ENCODE measurements at regions not wholly inside any gene's neighbourhood (a gene's known extent, or its start where the extent isn't known, plus 50 kb on each side); places are given as distances from the start of the nearest gene placed in this dataset.

DNA sequence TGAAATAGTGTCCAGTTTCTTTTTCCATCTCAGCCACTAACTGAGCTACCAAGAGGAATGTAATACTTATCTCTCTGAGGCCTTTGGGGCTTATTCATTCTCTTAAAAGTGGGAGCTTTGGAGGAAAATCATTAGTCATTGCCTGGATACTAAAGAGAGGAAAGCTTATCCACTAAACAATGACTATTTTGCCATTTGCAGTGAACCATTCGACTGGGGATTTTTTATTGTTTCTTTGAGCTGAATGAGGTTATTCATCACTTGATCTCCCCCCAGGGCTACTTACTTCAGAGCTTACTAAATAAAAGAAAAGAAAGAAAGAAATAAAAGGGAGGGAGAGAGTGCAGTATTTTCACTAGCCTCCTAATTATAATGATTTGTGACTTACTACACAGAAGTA, 1329.5 kb upstream of the TENM3 start:
- no peak for DNase-seq

DNA sequence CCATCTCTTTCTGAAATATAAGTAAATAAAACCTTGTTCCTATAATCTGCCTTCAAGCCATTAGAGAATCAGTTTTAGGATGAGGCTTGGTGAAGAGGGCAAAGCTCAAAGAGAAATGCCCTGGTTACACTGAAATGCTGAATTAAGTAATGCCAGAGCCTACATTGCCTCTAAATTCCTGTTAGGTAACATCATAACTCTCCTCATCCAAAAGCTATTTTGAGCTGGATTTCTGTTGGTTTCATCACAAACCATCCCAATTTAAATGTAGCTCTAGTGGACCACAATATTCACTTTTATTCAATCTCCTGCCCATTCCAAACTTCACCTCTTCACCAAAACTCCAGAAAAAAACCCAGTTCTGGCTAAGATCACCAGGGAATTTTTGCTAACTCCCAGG, 1319.7 kb upstream of the TENM3 start:
- no peak for DNase-seq

DNA sequence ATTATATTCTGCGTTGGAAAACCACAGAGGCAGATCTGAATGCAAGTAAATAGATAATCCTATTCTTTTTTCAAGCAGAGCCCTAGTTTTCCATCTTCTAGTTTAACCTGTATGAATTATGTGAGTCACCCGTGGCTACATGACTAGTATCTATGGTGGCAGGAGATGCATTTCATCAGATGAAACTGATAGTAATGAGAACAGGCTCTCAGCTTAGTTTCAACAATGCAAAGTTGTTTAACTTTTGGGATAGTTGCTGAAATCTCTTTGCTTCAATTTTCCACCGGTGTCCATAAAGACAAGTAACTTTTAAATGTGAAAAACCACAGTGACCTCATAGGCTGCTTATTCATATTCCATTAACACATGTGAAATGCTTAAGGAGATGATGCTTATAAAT, 1317.4 kb upstream of the TENM3 start:
- no peak for DNase-seq

DNA sequence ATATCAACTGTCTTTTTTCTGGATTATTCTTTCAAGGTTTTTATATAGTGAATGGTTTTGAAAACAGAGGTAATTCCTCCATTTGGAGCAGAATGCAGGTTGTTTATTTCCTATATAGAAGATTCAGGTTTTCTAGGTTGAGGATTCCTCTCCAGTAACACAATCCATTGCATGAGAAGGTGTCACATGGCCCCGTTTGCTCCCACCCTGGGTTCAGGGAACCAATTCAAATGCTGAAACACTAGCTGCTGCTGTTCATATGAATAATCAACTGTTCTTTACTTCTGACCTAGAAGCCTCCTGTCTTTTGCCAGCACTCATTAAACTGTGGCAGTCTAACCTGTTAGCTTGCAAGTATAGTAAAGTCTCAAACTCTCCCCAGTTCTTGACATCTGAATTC, 1316.9 kb upstream of the TENM3 start:
- DNase-seq, result no peak

DNA sequence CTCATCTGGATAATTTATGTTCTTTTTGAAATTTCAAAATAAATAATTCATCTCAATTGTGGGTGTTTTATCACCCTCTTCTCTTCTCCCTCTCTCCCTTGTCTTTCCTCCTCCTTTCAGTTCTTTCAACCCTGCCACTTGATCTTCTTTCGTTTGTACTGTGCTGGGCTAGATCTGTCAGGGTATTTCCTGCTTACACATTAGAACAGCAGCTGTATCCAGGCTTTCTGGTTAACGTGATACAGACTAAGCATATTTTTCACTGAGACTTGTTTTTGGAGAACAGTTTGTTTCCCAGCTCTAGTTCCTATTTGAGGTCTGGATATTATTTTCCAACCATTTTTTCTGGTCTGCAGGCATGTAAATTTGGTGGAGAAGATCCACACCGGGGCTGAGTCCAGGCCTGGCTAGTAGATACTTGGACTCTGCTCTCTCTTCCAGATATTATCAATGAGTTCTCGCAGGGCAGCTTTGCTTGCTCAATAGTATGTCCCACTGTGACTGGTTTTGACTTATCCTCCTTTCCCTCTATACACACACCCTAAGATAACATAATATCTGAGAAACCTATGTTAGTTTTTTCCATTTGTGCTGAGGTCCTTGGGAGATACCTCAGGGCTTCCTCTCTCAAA, 1310.7 kb upstream of the TENM3 start:
- no peak for DNase-seq

DNA sequence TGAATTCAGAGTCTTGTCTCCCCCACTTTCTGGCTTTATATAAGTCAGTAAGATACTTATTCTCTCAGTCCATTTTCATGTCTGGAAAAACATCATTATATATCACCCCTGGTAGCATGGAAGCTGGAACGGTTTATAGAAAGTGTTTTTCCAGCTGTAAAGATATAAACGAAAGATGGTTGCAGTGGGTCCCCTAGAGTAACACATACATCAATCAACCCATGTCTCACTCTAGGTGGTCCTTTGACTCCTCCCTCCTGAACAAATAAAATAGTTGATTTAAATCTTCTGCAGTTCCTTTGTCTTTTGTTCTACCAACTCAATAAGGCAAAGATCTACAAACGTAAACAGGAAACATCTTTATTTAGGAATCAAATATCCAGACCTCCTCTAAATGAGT, 1306.1 kb upstream of the TENM3 start:
- no peak for DNase-seq

DNA sequence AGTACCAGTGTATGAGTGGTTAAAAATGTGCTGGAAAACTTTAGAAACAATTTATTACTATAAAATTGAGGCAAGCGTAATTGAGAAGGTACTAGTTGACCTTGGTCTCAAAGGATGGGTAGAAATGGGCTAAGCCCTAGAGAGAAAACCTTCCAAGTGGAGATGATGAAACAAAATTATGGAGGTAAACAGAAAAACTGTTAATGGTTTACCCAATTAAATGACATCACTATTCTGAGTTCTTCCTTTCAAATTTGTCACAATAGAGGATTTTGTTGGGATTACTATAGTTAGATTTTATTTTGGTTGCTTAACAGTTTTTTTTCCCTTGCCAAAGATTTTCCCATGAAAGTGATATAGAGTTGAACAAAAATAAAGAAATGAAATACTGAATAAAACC, 1302.5 kb upstream of the TENM3 start:
- DNase-seq, result no peak

DNA sequence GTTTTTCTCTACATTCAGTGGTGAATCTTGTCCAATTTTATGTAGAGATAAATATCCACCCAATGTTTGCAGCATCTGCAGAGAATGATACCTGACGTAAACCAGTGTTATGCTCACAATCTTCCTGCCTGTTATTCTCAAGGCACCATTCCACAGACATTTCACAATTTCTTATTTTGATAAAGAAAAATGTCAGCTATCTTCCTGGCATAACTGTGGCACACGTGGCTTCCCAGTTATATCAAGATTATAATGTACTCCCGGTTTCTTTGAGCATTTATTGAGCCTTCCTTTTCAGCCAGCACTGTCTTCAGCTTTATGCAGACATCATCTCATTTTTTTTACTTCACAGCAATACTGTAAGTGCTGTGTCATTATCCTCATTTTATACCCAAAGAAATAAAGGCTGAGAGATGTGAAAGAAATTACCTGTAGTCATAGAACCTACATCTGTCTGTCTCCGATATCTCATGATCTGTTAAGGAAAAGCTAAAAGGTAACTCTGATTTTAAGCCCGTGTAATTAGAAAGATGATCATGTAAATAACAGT, 1300.8 kb upstream of the TENM3 start:
- no peak for DNase-seq

DNA sequence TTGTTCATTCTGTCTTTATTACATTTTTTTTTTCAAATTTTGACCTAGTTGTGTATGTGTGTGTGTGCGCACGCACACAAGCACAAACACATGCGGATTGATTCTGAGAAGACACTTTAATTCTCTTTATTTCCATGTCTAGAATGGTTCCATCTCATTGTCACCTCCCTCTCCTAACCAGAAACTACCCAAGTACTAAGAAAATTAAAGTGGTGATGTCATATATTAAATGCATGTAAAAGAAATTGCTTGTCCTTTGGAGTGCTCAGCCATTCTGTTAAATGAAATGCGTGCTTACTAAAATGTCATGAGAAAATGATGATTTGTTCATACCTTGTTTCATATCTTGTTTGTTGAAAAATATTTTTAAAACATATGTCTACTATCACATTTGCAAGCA, 1297.0 kb upstream of the TENM3 start:
- no peak for DNase-seq

DNA sequence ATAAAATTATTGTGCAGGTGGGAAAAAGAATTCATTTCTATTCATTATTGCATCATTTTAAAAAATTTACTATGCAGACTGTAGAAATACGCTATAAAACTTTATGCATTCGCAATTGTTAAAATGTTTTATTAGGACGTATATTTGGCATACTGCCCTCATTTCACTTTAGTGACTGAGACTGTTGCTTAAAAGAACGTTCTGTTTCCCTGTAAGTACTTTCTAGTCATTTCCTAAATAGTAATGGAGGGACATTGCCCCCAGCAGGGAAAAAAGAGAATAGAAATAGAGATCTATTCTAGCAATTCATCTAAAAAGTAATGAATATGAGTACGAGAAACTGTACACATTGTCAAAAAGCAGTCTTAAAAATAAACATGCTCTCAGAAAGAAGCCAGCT, 1295.8 kb upstream of the TENM3 start:
- no peak for DNase-seq

DNA sequence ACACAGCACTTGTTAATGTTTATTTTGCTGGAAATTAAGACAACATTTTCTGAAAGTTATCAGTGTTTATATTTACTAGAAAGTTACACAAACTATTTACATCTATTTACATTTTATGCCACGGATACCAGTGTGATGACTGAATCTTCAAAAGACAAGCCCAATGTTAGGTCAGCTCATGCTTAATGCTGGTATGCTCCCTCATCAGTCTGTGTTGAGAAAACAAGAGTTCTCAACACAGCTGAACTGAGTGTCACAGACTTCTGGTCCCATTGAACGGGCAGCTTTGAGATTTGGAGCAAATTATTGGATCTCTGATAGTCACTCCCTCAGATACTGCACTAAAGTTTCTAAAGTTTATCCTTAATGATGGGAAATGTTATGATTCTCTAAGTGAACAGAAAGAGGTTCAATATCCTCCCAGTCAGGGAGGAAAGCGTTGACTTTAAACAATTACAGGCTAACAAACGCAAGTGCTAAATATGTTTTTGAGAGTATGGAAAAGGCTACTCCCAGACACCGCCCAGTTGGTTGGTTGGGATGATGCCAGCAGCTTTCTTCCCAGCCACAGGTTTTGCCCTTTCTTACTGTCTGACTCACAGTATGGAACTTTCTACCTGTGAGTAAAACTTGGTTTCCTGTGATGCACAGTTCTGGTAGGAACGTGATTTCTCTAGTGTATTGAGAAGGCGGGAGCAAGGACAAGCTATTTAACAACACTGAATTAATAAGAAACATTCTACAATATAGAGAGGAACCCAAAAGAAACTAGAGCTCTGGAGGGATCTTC, 1293.6 kb upstream of the TENM3 start:
- DNase-seq, result no peak

DNA sequence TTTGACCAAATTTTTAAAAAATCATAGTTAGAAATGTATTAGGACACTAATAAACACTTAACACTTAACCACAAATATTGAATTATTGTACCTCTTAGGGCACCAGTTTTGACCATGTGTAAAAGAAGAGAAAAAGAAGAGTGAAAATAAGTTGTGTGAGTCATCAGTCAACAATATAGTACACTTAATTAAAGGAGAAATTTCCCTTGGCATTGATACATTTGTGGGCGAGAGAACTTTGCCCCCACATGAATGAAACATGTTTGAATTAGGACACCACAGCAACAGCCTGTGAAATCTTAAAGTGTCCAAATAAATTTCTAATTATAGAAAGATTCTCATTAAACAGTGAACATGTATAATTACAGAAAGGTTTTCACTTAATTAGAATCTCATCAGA, 1292.8 kb upstream of the TENM3 start:
- no peak for DNase-seq

DNA sequence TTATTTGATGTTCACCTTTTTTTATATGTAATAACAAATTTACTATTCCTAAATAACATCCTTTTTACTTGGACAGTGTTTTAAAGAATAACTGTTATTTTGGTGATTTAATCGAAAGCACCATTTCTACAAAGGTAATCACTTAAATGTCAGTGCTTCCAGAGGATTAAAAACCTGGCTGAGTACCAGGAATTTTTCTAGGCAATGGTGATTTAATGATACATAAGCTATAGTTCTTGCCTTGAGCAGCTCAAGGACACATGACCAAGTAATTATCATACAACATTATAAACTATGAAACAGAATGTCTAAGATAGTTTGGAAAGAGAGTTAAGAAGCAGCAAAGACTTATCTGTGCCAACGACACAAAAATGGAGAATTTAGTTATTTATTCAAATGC, 1291.9 kb upstream of the TENM3 start:
- DNase-seq, result no peak

DNA sequence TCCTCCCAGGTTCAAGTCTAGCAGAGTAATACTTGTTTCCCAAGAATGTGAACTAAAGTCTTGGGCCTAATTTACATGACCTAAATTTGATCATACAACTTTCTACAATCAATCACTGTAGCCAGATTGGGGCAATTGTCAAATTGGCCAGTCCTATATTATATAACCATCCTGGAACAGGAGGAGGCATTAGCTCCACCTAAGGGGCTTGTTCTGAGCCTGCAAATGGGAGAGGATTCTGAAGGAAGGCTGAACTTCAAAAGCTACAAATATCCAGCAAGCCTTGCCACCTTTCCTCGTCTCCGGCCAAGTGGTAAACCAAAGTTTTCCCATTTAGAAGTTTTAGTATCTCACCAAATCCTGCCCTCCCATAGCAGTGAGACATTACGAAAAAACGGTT, 1289.6 kb upstream of the TENM3 start:
- DNase-seq, result no peak

DNA sequence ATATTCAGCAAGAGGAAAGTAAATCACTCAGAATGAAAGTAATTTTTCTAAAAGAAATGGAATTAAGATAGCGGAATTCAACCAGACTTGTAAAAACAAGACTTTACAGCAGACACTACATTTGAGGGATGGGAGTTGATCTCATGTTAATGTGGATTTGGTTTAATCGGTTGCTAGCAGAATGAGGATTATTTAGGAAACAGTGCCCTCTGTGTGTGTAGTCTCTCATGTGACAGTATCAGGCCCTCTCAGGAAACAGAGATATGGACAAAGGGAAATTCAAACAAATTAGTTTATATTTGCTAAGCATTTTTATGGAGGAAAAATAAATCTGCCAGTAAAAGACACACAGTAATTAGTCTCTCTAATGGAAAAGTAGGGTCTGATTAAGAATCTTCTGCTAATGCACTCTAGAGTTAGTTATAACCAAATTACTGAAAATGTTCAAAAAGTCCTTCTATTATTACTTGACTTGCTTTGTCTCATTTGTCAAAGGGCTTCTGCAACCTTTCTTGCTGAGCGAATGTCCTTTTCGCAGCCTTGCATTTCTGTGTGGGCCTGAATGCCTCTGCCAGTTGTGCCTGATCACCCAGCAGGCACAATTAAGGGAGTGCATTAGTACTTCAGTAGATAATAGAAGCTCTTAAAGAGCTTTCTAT, 1282.3 kb upstream of the TENM3 start:
- DNase-seq, result no peak

DNA sequence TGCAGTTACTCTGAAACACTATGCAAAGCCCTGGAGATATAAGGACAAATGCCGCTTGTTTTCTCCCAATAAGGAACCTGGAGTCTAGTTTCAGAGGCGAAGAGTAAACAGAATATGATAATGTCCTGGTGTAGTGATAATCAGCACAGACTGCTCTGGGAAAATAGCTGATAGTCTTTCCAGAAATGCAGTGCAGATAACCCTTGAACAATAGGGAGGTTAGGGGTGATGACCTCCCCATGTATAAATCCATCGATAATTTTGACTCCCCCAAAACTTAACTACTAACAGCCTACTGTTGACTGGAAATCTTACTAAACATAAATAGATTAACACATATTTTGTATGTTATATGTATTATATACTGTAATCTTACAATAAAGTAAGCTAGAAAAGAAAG, 1280.9 kb upstream of the TENM3 start:
- DNase-seq, result no peak

DNA sequence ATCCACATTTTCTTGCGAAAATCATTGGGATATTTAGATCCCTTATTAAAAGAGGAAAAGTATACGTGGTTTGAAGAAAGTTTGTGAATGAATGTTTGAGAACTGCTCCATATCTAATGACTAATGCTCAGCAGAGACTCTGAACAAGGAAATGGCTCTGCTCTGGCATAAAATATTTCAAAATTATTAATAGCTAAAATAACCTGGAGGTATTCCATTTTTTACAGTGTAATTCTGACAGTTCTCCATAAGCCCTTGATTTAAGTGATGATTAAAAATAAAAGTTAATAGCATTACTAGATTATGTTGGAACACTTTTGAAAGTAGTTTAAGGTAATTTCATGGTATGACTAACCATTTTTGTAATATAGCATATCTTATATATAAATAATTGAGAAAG, 1276.9 kb upstream of the TENM3 start:
- DNase-seq, result no peak

DNA sequence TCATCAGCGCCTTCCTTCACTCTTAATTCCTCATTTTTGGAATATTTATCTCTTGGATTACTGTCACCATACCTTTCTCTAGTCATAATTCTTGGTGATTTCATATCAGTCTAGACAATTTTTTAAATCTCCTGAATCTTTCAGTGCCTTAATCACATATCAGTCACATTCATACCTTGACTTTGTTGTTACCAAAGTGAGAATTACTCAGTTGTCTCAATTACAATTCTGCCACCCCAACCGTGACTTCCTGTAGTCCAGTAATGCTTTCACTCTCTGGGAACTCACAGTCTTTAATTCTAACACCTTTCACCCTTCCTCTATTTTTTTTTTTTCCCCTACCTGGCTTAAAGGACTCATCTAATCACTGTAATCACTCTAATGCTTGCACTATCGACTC, 1275.3 kb upstream of the TENM3 start:
- DNase-seq, result no peak

DNA sequence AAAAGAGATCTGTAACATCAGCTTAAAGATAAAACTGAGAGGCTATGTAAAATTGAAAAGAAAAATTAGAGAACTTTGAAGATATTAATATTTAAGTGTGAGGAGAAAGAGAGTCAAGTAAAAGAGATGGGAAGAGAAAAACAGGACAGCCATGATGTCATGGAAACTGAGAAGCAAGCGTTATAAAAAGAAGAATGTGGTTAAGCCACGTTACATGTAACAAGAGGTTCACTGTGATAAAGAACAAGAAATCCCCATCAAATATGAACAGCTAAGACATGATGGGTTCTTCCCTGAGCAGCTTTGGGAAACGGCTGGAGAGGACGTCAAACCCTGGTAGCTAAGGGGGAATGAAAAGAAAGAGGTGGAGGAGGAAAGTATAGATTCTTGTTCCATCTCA, 1269.3 kb upstream of the TENM3 start:
- no peak for DNase-seq

DNA sequence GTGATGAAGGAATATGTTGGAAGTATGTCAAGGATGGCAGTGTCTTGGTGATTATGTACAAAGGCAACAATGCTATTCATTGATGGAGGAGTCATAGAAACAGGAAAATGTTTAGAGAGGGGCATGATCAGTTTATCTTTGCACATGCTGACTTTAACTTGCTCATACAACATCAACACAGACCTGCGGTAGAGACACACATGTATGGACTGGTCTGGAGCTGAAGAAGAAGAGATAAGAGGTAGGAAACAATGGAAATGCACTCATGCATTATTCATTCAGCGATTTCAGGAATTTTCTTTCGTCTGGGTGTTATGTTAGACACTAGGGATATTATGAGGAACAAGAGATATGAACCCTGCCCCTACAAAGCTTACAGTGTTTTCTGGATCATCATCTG, 1252.3 kb upstream of the TENM3 start:
- DNase-seq, result no peak

DNA sequence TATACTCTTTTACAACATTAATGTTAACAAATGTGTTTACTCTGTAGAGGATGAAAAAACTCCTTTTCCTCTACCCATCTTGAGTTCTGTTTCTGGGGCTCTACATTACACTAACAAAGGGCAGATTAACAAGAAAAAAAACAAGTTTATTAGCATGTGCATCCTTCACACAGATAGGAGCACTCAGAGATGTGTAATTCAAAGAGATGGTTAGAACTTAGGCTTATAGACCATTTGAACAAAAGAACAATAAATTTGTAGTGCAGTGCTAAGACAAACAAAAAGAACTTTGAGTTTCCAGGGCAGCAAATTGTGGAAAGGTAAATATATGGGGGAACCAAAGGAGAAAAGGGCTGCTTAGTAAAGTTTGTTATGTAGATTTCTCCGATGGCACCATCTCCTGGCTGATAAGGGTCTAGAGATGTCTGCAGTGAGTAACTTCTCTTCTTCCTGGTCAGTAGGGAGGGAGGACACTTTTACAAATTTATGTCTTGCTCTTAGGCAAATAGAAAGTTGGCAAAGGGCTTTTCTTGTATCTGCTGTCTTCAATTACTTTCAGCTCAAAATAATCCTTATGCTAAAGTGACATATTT, 1249.9 kb upstream of the TENM3 start:
- DNase-seq, result no peak

DNA sequence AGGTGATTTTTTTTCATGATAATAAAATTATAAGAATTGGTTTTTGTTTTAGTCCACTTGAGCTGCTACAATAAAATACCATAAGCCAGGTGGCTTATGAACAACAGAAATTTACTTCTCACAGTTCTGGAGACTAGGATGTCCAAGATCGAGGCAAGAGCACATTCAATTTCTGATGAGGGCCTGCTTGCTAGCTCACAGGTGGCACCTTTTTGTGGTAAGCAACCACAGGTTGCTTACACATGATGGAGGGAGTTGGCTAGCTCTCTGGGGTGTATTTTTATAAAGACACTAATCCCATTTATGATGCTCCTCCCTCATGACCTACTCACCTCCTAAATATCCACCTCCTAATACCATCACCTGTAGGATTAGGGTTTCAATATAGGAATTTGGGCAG, 1248.5 kb upstream of the TENM3 start:
- DNase-seq, result no peak

DNA sequence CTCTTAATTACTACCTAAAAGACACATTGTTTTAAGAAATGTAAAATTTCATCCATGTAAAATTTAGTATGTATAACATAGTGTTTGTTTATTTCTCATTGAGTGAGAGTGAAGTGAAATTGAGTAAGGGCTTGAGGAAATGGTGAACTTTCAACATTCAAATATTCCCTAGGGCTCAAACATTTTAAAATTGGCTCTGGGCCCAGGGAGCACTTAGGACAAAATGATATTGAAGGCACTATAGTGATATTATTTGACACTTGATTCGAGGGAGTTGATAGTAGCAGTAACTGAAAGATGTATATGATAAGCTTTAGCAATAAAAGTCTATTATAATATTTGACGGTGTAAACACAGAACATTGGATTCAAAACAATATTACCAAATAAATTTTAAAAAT, 1244.0 kb upstream of the TENM3 start:
- no peak for DNase-seq

DNA sequence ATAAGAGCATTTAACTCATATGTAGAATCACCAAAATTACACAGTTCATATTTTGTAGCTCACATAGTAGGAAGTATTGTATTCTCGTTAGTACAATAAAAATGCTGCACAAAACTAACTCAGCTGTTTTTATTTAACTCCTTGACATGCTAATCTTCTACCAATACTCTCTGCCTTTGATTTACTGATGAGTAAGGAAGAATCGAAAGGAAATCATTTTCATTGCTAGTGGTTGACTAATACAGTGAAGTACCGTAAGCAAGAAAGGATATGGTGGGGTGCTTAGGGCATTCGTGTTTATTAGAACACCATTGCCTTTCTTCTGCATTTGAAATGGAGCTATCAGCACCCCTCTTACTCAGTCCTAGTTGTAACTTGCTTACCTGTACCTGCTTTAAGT, 1239.1 kb upstream of the TENM3 start:
- no peak for DNase-seq
